ENCODE measurements at regions not wholly inside any gene's neighbourhood (a gene's known extent, or its start where the extent isn't known, plus 50 kb on each side); places are given as distances from the start of the nearest gene placed in this dataset.

DNA sequence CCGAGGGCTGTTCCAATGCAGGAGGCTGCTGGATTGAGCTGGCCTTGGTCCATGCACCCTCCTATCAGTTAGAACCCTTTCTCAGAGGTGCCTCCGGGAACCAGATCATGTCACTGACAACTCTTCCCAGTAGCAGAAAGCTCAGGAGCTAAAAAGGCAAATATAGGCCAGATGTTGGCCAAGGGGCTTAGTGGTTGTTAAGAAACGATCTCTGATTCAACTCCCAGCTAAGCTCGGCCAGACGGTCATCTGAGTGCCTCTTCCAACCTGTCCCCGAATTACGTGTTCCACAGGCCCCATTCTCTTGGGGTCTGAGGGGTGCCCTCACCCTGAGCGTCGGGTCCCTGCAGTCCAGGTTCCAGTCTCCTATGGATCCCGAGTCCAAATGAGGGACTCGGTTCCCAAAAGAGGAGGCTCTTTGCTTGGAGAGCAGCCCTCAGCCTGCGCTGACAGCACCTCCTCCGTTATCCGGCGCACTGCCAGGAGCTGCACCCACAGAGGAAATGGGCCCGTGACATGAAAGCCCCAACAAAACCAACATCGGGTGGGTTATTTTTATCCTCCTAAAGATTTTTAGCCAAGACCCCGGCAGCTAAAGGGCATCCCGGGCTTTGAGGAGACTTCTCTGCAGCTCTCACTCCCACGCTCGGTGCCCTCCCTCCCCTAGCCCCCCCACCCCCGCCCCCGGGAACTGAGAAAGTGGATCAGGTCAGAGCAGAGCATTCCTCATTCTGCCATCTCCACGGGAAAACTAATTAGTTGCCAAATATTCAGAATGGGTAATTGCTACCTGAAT, 106.6 kb upstream of the ID2 start:
- TF ChIP-seq CTCF (IDR thresholded peaks at IDR 0.05), result no peak
- TF ChIP-seq POLR2A (IDR thresholded peaks at IDR 0.05), result no peak
